ENCODE measurements at regions not wholly inside any gene's neighbourhood (a gene's known extent, or its start where the extent isn't known, plus 50 kb on each side); places are given as distances from the start of the nearest gene placed in this dataset.
"Not testable (repeated sequence)": the region's sequence is repeated elsewhere in the genome, so short reads cannot be mapped to it uniquely, and the experiment has no call there.

DNA sequence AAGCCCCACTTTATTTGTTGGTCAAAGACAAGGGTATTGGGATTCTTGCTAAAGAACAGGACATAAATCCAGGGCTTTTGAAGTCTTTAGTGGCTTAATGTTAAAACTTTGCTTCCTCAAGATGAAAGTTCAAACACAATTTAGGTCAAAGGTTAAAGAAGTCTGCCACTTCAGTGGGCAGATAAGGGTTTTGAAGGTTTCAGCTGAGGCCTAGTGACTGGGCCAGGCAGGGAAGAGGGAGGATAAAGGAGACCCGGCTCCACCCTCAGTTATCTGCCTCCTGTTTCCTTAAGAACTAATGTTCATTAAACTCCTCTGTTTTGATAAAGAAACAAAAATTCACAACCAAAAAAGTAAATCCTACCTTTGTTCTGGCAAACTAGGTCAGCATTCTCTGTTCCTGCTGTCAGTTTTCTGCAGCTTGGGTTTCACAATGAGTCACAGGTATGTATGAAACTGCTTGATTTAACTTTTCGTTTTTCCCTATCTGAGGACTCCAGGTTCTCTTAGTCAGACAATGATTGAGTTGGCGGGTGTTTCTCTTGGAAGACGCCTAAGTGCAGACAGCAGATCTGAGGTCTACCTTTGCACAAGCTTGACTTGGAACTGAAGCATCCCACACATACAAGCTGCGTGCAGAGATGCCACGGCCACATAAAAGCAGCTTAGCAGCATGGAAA lies 208.3 kb downstream of the EXOC5 start:
- no peak for DNase-seq

DNA sequence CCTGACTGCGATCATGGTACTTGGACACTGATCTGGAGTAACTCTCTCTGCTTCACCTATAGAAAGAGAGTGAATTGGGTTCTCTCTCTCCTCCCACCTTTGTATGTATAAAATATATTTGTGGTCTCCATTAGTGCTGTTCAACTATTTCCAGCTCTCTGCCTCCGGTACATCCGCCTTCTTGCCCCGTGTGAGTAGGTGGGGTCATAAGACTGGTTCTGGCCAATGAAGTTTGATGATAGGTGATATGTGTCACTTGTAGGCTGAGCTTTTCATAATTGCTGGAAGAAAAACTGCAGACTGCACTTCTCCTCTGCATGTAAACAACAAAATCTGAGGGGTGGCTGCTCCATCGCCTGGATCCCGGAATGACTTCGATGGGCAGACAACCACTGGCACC lies 210.4 kb downstream of the EXOC5 start:
- DNase-seq: no peak

DNA sequence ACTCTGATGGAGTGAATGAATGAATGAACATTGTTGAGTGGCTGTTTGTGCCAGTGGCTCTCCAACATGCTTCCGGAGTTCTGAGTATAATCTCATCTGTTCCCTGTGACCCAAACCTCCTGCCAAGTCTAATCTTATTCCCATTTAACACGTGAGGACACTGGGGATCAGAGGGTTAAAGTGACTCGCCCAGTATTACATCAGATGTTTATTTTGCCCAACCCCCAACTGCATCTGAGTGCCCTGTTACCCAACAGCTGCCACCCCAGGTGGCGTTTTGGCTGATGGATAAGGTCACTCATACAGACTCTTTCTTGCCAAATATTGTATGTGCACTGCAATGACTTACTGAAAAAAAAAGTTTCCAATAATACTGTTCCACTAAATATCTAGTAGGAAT lies 210.9 kb downstream of the EXOC5 start:
- no peak for DNase-seq

DNA sequence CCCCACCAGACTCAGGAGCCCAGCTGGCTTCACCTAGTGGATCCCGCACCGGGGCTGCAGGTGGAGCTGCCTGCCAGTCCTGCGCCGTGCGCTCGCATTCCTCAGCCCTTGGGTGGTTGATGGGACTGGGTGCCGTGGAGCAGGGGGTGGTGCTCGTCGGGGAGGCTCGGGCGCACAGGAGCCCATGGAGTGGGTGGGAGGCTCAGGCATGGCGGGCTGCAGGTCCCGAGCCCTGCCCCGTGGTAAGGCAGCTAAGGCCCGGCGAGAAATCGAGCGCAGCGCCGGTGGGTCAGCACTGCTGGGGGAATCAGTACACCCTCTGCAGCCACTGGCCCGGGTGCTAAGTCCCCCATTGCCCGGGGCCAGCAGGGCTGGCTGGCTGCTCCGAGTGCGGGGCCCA lies 212.2 kb downstream of the EXOC5 start:
- DNase-seq: not testable (repeated sequence)

DNA sequence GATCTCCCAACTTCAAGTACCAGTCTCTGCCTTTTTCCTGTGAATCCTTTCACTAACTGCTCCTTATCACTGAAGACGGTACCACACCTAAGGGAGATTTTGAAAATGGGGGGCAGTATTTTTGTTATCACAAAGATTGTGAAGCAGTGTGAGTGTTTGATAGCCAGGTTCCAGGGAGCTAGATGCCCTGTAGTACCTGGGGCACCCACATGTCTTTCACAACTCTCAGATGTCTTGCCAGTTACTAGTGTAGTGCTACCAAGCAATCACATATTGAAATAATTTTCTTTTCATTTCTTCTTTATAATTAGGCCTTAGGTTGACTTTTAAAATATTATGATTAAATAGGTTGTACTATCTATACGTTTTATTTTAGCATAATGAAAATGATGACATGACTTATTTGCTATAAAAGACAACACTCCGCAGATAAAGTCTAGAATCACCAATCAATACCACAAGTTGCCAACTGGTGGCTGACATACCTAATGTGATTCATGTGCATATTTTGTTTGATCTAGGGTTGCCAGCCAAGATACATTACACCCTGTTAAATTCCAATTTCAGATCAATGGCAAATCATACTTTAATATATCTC lies 215.9 kb downstream of the EXOC5 start:
- DNase-seq: no peak

DNA sequence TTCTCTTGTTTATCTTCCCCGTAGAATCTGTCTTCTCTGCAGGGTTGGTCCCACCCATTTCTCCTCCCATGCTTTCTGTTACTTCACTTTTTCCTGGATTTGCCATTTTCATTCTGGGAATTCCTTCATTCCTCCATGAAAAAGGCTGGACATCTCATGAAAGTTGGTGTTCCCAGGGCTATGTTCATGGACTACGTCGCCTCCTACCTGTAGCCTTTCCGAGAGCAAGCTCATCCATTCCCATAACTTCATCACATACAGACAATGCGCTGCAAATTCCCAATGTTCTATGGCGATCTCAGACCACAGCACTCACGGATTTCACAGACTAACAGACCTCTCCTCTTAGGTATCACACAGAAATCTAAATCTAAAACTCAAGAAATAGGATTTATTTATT lies 217.1 kb downstream of the EXOC5 start:
- DNase-seq: no peak

DNA sequence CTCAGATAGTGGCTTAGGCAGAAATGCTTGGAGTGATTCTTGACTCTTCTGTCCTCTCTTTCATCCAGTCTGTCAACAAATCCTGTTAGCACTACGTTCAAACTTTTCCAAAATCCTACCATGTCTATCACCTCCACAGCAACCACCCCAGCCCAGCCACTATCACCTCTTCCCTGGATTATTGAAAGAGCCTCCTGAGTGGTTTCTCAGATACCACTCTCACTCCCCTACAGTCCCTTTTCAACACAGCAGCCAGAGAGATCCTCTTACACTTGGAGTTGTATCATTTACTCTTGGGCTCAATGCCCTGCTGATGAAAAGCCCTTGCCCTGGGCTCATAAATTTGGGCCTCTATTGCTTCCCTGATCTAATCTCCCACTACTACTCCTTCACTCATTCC lies 218.9 kb downstream of the EXOC5 start:
- DNase-seq: no peak

DNA sequence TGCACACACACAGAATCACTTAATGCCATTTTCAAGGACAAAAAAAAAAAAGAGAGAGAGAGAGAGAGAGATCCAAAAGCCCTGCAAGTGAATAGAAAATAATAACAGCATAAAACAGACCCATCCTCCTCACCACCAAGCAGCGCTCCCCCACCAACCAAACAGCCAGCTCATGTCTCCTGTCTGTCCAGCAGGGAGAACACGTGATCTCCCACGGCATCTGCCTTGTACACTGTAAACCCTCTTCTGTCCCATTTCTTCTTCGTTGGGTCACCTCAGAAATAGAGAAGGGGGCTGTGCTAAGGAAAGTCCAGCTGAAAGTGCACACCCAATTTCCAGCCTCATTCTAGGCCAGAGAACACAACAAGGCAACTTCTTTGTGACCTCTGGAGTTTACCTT lies 222.5 kb downstream of the EXOC5 start:
- no peak for DNase-seq

DNA sequence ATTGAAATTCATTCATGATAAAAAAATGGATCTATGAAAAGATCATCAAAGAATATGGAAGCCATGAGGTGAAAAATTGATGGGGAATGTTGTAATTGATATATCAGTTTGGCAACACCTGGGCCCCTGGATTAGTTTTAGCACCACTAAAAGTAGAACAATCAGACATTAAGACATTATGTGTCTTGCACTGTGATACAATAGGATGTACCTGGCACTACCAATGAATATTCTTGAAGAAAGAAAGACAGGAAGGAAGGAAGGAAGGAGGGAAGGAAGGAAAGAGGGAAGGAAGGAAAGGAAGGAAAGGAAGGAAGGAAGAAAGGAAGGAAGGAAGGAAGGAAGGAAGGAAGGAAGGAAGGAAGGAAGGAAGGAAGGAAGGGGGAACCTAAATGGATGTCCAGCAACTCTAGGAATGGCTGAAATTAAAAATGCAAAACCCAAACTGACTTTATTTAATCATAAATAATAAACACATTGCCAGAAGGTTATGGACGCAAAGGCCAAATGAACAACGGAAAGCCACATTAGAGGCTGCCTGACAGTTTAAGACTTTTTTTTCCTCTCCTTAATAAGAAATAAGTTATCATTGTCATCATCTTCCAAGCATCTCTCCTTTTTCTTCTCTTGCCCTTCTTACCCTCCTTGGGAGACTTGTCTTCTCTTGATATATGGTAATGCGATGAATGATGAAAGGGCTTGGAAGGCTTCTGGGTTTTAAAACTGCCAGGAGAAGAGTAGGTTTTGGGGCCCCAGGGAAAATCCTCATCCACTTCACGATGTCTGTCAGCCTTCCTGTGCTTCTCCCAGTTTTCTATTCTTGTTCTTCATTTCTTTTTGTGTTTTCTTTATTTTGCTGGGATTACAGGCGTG lies 224.4 kb downstream of the EXOC5 start:
- DNase-seq: not testable (repeated sequence)

DNA sequence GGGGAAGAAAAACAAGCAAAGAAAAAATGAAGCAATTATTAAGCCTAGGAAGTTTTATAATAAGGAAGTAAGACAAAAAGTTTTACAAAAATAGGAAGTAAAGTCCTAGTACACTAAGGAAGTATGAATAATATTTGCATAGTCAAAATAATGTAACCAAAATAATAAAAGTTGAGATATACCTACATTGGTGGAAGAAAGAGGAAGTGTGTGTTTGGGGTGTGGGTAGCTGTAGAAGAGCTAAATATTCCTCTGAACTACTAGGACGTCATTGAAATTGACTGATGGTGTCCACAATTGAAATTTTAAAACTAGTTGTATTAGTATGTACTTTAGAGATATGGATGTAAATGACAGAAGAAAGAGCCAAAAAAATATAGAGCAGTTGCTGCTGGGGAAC lies 228.4 kb upstream of the OTX2 start:
- DNase-seq: no peak

DNA sequence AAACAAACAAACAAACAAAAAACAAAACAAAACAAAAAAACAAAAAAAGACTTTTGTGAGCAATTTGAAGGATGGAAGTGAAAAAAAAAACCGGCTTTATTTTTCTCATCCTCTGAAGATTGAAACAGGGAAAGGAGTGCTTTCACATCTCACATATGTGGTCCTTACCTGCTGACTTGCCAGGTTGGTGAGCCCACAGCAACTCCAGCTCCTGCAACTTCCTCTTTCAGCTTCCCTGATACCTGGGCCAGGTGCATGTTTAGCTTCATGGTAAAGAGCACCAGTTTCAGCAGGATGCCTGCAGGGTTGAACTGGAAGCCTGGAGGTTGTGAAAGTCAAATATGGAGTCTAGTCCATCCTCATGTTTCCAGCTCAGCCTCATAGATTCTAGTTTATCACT lies 221.2 kb upstream of the OTX2 start:
- DNase-seq: no peak

DNA sequence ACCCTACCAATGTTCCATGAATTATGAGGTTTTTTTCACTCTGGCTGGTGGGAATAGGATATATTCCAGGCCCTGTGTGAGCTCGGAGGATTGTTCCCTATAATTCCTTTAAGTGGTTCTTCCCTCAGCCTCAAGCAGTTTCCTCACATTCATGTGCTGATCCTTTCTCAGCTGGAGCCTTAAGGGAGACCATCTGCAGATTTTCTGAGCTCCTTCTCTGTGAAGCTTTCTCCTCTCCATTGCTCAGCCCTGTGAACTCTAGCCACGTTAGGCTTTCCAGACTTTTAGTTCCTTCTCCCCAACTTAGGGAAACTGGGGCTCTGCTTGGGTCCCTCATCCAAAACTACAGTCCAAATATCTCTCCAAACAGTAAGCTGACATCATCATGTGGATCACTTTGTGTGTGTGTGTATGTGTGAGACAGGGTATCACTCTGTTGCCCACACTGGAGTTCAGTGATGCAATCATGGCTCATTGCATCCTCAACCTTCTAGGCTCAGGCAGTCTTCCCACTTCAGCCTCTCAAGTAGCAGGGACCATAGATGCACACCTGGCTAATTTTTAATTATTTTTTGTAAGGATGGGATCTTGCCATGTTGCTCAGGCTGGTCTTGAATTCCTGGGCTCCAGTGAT lies 219.5 kb upstream of the OTX2 start:
- no peak for DNase-seq

DNA sequence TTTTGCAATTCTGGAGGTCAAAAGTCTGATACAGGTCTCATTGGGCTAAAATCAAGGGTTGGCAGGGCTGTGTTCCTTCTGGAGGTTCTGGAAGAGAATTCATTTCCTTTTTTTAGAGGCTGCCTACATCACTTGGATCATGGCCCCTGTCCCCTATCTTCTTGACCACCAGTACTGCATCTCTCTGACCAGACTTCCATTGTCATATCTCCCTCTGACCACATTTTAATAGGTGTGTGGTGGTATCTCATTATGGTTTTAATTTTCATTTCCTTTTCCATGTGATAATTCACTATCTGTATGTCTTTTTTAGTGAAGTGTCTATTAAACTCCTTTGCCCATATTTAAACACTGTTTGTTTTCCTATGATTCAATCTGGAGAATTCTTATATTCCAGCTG lies 215.2 kb upstream of the OTX2 start:
- no peak for DNase-seq

DNA sequence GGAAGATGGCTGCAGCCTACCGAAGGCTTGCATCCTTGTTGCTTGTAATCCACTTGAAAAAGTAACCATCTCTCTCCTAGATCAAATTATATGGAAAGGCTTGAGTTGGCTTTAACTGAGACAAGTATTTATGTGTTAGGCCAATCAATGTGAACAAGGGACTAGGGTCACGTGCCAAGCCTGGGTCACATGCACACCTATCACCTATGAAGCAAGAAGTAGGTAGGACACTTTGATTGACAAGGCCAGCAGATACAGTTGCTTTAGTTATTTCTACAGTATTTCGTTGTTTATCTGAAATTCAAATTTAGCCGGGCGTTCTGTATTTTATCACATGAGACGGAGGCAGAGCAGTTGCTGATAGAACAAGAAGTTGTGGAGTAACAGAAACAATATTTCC lies 212.3 kb upstream of the OTX2 start:
- no peak for DNase-seq

DNA sequence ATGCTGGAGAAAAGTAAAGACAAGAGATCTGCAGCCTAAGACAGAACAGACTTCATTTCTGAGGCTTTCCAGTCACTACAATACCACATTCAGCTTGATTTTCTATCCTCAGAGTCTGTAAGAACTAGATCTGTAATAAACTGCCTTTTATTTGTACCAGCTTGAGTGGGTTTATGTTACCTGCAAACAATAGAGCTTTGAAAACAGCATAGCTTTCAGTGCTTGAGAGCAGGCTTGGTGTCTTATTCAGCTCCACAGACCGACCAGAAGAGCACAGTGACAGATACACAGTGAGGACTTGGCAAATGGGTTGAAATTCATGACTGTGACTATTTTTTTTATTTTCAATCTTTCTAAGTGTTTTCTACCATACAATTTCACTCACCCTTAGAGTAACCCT lies 207.8 kb upstream of the OTX2 start:
- DNase-seq: no peak

DNA sequence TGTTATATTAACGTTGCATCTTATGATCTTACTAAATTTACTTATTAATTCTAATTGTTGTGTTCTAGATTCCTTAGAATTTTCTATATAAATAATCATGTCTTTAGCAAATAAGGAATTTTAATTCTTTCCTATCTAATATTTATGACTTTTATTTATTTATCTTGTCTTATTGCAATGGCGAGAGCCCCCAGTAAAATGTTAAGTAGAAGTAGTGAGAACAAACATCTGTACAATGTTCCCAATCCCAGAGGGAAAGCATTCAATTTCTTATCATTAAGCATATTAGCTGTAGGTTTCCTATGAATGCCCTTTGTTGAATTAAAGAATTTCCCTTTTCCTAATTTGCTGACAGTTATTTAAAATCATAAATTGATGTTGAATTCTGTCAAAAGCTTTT lies 203.7 kb upstream of the OTX2 start:
- no peak for DNase-seq

DNA sequence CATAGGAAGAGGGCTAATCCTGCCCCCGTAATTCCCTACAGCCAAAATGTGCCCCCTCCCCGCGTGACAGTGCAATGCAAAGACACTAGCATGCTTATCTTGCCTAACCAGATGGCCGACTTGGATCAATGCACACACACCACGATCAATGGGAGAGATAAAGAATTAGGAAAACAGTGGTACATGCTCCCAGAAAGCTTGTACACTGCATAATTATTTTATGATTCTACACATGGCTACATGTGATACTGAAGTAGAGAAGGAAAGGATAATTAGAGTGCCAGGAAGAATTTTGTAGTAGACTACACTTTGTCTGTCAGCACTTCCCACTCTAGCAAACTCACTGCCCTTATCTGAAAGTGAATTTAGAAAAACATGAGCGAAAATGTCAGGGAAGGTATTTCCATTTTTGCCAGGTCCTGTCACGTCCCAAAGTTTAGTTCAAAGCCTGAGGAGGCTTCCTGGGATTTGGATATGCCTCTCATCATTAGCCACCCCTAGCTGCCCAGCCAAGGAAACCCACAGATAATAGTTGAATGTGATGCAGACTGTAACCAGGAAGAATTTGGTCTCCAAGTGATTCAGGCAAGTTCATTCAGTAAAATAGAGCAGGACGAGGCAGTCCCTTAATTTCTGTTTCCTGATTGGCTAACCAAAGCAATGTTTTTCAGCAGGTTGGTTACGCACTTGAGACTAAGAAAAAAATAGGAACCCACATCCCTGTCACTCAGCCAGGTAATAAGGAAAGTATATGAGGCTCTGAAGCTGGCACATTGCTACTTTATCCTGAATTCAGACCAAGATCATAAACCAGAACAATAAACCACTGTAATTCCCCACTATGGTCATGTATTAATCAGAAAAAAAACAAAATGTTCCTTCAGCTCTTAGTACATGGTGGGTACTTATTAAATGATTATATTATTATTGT lies 199.6 kb upstream of the OTX2 start:
- DNase-seq: no peak

DNA sequence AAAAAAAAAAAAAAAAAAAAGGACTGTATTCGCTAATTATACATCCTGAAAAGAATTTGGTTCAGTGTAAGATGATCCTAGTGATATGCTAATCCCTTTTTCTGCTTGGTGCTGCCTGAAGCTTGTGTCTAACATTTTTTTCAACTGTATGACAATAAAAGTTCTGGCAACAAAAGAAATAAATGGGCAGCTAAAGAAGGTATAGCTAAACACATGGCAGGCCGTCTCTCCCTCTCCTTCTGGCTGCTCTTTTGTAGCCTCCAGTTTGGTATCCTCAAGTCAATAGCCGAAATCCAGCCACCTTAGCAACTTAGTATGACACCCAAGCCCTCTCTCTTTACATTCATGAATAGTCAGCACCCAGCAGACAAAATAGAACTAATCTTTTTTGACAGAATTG lies 198.3 kb upstream of the OTX2 start:
- no peak for DNase-seq

DNA sequence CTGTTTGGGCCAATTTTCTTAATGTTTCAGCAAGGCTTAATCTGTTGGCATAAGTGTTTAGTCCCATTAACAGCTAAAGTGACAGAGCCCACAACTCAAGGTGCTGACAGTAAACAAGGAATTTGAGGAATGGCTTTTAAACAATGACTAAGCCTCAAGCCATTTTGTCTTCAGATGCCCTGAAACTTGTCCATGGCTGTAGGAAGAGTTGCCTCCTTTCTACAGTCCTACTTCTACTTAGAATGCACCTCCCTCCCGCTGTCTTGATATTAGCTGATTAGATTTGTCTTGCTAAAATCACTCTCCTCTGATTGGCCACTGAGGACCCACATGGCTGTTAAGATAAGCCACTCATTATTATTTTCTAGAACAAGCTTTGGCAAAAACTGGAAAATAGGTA lies 188.4 kb upstream of the OTX2 start:
- DNase-seq: no peak

DNA sequence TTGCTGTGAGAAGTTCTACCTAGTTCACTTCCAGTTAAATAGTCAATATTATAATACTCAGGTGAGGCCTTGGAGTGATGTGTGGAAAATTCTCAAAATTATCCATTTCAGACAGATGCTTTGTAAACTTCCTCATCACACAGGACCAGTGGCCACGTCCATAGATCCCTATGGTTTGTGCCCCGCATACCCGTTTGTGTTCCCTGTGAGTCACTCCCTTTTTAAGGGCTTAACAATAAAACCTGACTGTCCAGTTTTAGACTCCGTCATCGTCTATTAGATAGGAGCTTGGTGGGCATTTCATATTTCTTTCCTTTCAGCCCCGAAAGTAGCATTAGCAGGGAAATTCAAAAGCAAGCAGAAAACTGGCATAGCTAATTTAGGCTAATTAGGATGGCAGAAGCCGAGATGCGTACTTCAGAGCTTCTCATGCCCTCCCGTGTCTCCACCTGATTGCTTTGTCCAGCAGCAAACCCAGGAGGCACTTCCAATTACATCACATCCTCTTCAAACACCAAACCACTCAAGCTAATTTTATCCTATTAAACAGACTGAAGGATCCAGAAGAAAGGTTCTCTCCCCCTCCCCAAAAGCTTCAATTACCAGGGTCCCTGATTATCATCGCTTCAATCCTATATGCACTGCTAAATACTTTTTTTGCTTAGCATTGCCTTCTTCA lies 186.6 kb upstream of the OTX2 start:
- DNase-seq: no peak

DNA sequence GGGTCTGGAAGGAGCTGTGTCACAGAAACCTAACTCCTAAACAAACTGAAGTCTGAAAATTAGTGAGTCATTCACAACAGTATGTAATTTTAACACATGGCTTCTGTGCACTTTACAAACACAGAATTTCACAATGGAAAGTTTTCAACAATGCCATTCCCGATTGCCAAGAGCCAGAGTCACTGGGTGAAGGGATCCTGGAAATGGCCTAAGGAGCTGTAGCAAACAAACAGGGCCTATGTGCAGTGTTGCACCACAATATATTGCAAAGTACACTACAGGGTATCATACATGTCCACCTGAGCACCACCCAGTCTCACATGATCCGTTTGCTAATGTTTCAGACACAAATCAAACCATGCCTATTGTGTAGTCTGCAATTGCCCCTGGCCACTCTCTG lies 184.7 kb upstream of the OTX2 start:
- no peak for DNase-seq

DNA sequence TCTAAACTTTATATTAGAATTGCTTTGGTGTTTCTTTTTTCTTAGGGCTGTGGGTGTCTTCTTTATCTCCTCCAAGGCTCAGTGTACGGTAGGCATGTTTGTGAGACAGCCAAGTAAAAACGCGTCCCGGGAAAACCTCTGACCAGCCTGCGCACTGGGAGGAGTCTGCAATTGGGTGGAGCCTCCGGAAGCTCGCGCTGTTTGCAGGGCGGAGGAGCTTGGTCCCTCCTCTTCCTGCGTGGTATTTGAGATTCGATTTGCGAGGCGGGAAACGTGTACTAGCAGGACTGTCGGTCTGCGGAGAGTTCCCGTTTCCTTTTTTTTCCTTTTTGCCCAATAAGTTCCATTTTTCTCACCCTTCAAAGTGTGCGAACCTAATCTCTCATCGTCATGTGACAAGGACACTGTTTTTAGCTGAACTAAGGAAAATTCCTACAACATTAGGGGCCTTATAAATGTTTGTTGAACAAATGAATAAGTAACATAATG lies 182.1 kb upstream of the OTX2 start:
- no peak for DNase-seq

Measured in hippocampal formation (tissue), 2 donors.